ENCODE measurements at regions not wholly inside any gene's neighbourhood (a gene's known extent, or its start where the extent isn't known, plus 50 kb on each side); places are given as distances from the start of the nearest gene placed in this dataset.

DNA sequence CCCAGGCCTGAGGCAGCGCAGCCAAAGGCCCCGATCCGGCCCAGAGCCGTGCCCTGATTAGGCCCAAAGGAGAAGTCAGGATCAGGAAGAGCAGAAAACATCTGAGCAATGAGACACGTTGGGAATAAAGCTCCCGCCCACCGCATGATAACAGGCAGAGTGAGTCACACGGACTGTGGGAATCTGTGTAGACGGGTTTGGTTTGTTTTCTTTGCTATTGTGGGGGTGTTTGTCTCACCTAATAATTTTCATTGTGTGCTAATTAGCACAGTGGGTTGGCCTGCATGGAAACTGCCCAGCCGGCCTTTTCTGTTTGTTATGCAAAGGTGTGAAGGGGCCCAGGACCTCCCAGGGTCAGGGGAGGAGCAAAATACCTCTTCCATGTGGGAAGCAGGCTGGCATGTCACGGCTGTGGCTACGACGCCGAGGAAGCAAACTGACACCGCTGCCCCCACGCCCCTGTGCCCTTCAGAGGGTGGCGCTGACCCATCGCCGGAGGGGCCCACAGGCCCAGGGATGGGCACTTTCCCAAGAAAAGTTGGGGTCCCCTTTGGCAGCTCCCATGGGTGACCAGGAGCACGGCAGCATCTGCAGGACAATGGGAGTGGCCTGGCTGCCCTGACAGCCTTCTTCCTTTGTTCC lies 68.4 kb upstream of the CTDP1 start:
- Histone ChIP-seq H3K27me3 (ENCODE audit: control insufficient read depth, insufficient read depth, low read length) (no peaks in the 10 kb centered on the region), H3K27ac (ENCODE audit: low read depth, low read length) (peak overlapping the region; percentile 68), H3K4me3 (ENCODE audit: low read depth, low read length) (no peak overlapping the region), H3K36me3 (ENCODE audit: control insufficient read depth, insufficient read depth, low read length) (no peaks in the 10 kb centered on the region), H3K9me3 (ENCODE audit: control insufficient read depth, insufficient read depth, low read length) (no peaks in the 10 kb centered on the region), H3K9ac (ENCODE audit: low read depth, low read length) (no peak overlapping the region), H3K4me1 (ENCODE audit: control insufficient read depth, insufficient read depth, low read length) (peaks cover 9% of the 10 kb centered on the region; the same call in 1 of the 2 replicates)

DNA sequence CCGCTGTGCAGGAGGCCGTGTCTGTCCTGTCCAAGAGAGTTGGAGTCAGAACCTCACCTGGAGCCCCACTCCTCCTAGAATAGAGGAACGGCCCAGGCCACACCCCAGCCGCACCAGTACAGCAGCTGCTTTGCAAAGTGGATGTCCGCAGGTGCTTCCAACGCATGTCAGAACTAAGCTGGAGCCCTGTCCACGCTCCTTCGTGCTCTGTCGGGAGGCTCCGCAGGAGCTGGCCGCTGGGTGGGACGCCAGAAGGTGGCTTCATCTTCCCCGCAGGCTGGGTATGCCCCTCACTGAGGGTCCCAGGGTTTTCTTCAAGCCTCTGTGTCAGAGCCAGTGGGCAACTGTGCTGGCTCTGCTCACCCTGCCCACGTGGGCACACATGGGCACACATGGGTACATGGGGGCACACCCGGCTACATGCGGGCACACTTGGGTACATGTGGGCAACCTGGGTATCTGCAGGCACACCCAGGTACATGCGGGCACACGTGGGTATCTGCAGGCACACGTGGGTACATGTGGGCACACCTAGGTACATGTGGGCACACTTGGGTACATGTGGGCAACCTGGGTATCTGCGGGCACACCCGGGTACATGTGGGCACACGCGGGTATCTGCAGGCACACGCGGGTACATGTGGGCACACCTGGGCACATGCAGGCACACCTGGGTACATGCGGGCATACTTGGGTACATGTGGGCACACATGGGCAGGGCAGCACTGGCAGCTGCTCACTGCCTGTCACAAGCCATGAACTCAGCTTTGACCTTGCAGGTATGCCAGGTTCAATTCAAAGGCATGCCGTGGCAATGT lies 67.1 kb upstream of the CTDP1 start:
- no peak overlapping the region for H3K4me3 ChIP-seq (ENCODE audit: low read depth, low read length)
- H3K9ac ChIP-seq (ENCODE audit: low read depth, low read length) = no peak overlapping the region
- no peak overlapping the region for H3K27ac ChIP-seq (ENCODE audit: low read depth, low read length)
- H3K36me3 ChIP-seq (ENCODE audit: control insufficient read depth, insufficient read depth, low read length) = no peaks in the 10 kb centered on the region
- no peaks in the 10 kb centered on the region for H3K9me3 ChIP-seq (ENCODE audit: control insufficient read depth, insufficient read depth, low read length)
- H3K4me1 ChIP-seq (ENCODE audit: control insufficient read depth, insufficient read depth, low read length) = peaks cover 9% of the 10 kb centered on the region; the same call in 1 of the 2 replicates
- H3K27me3 ChIP-seq (ENCODE audit: control insufficient read depth, insufficient read depth, low read length) = no peaks in the 10 kb centered on the region

- H3K9me3 ChIP-seq (ENCODE audit: control insufficient read depth, insufficient read depth, low read length) = no peaks in the 10 kb centered on the region
- H3K4me3 ChIP-seq (ENCODE audit: low read depth, low read length) = no peak overlapping the region
- no peaks in the 10 kb centered on the region for H3K36me3 ChIP-seq (ENCODE audit: control insufficient read depth, insufficient read depth, low read length)
- H3K9ac ChIP-seq (ENCODE audit: low read depth, low read length) = no peak overlapping the region
- H3K27me3 ChIP-seq (ENCODE audit: control insufficient read depth, insufficient read depth, low read length) = no peaks in the 10 kb centered on the region
- no peak overlapping the region for H3K27ac ChIP-seq (ENCODE audit: low read depth, low read length)
- H3K4me1 ChIP-seq (ENCODE audit: control insufficient read depth, insufficient read depth, low read length) = peaks cover 9% of the 10 kb centered on the region; the same call in 1 of the 2 replicates
These were observed 66.2 kb upstream of the CTDP1 start for GRCh38 chr18:79613186-79613931.

DNA sequence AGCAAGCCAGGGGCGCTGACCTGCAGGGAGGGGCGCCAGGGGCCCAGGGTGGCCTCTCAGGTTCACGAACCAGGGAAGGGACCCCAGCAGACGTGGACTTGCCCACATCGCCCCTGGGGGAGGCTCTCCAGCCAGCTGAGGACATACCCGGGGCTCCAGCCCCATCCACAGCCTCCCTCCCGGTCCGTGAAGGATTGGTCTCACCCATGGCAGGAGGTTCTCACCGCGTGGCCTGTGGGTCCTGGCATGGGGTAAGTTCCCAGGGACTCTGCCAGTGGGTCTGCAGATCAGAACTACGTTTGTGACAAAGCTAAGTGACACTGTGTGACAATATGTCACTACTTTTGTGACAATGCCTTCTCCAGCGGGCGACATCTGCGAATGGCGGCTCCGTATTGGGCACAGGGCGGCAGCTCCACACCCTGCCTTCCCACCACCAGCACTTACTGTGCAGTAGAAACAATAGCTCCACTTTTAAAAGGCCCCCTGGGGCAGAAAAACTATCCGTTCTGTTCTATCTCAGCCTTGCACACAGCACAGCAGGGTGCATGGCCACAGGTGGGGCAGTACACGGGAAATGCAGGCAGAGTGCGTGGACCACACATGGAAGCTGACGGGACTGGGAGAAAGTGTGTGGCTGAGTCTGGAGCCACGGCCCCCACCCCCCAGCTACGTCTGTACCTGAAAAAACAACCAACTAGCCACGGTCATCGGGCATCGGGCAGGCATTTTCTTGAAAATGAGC lies 65.2 kb upstream of the CTDP1 start:
- H3K27ac ChIP-seq (ENCODE audit: low read depth, low read length) = no peak overlapping the region
- peaks cover 9% of the 10 kb centered on the region; the same call in 1 of the 2 replicates for H3K4me1 ChIP-seq (ENCODE audit: control insufficient read depth, insufficient read depth, low read length)

GRCh38 chr18:79615091-79615490 lies 64.5 kb upstream of the CTDP1 start:
- H3K4me1 ChIP-seq (ENCODE audit: control insufficient read depth, insufficient read depth, low read length) = peaks cover 9% of the 10 kb centered on the region; the same call in 1 of the 2 replicates

More for the DNA sequence above, 65.2 kb upstream of the CTDP1 start:
- Histone ChIP-seq H3K36me3 (ENCODE audit: control insufficient read depth, insufficient read depth, low read length) (no peaks in the 10 kb centered on the region), H3K4me3 (ENCODE audit: low read depth, low read length) (no peak overlapping the region), H3K9me3 (ENCODE audit: control insufficient read depth, insufficient read depth, low read length) (no peaks in the 10 kb centered on the region), H3K9ac (ENCODE audit: low read depth, low read length) (no peak overlapping the region), H3K27me3 (ENCODE audit: control insufficient read depth, insufficient read depth, low read length) (no peaks in the 10 kb centered on the region)

GRCh38 chr18:79615586-79615985 lies 64.0 kb upstream of the CTDP1 start:
- peaks cover 8% of the 10 kb centered on the region; the same call in 1 of the 2 replicates for H3K4me1 ChIP-seq (ENCODE audit: control insufficient read depth, insufficient read depth, low read length)
- no peak overlapping the region for H3K9ac ChIP-seq (ENCODE audit: low read depth, low read length)
- no peaks in the 10 kb centered on the region for H3K27me3 ChIP-seq (ENCODE audit: control insufficient read depth, insufficient read depth, low read length)
- no peak overlapping the region for H3K27ac ChIP-seq (ENCODE audit: low read depth, low read length)
- no peaks in the 10 kb centered on the region for H3K36me3 ChIP-seq (ENCODE audit: control insufficient read depth, insufficient read depth, low read length)
- no peaks in the 10 kb centered on the region for H3K9me3 ChIP-seq (ENCODE audit: control insufficient read depth, insufficient read depth, low read length)
- no peak overlapping the region for H3K4me3 ChIP-seq (ENCODE audit: low read depth, low read length)

More at GRCh38 chr18:79615091-79615490, 64.5 kb upstream of the CTDP1 start:
- no peak overlapping the region for H3K9ac ChIP-seq (ENCODE audit: low read depth, low read length)
- H3K4me3 ChIP-seq (ENCODE audit: low read depth, low read length) = no peak overlapping the region
- no peaks in the 10 kb centered on the region for H3K27me3 ChIP-seq (ENCODE audit: control insufficient read depth, insufficient read depth, low read length)
- no peaks in the 10 kb centered on the region for H3K36me3 ChIP-seq (ENCODE audit: control insufficient read depth, insufficient read depth, low read length)
- no peaks in the 10 kb centered on the region for H3K9me3 ChIP-seq (ENCODE audit: control insufficient read depth, insufficient read depth, low read length)
- H3K27ac ChIP-seq (ENCODE audit: low read depth, low read length) = no peak overlapping the region

DNA sequence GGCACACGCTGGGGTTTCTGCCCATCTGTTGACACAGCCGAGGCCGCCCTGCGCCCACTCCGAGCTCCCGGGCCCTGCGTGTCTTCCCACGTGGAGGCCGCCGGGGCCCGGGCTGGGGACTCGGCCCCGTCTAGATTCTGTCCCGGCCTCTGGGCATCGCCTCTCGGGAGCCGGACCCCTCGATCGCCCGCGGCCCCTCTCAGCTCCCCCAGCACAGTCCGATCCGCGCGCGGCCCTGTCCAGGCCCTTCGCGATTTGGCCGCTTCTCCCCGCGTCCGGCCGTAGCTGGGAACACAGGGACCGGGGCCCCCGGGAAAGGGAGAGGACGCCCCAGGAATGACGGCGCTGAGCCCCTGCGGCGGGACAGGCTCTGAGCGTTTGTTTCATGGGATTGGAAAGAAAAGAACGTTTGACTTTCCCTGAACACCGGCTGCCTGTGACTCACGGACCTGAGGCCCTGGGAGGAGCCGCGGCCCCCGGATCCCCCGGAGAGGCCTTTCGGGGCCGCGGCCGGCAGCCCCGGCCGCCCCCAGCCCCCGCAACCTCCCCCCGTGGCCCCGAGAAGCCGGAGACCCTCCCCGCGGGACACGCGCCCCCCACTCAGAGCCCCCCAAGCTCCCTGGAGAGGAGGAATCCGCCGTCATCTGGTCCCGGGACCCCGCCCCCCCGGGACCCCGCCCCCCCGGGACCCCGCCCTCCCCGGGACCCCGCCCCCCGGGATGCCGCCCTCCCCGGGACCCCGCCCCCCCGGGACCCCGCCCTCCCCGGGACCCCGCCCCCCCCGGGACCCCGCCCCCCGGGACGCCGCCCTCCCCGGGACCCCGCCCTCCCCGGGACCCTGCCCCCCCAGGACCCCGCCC lies 62.7 kb upstream of the CTDP1 start:
- Histone ChIP-seq H3K27me3 (ENCODE audit: control insufficient read depth, insufficient read depth, low read length) (no peaks in the 10 kb centered on the region), H3K36me3 (ENCODE audit: control insufficient read depth, insufficient read depth, low read length) (no peaks in the 10 kb centered on the region), H3K9me3 (ENCODE audit: control insufficient read depth, insufficient read depth, low read length) (no peaks in the 10 kb centered on the region), H3K9ac (ENCODE audit: low read depth, low read length) (no peak overlapping the region), H3K4me1 (ENCODE audit: control insufficient read depth, insufficient read depth, low read length) (peaks cover 6% of the 10 kb centered on the region; the same call in 1 of the 2 replicates), H3K27ac (ENCODE audit: low read depth, low read length) (peak overlapping the region; percentile 42), H3K4me3 (ENCODE audit: low read depth, low read length) (peak overlapping the region; percentile 62)

DNA sequence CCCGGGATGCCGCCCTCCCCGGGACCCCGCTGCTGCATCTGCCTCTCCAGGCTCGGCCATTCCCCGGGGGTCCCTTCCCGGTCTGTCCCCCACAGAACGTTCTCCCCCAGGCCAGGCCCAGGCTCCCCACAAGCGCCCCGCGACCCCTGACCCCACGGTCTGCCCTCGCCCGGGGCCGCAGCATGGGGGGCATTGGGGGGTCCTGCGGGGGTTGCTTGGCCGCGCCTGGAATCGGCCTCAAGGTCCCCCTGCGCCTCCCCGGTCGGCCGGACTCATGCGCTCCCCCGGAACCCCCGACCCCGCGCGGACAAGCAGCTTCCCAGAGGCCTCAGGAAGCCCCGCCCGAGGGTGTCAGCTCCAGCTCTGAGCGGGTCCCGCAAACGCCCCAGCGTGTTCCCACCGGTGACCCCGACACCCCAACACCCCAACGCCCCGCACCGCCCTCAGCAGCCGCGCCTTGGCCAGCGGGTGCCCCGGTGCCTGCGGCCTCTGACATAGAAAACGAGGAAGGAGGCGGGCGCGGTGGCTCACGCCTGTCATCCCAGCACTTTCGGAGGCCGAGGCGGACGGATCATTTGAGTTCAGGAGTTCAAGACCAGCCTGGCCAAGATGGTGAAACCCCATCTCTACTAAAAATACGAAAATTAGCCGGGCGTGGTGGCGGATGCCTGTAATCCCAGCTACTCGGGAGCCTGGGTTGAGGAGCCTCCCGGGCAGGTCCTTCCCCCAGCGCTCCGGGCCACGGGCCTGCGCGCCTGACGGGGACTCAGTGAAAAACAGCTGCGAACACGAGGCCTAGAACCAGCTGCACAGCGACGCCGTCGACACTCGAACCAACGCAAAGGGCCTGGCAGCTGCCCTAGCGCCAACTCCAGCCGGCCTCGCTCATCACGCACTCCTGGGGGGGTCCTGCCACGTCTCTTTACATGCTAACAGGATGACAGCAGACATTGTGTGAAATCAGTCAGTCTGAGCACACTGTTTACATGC lies 61.8 kb upstream of the CTDP1 start:
- Histone ChIP-seq H3K4me3 (ENCODE audit: low read depth, low read length) (no peak overlapping the region), H3K9me3 (ENCODE audit: control insufficient read depth, insufficient read depth, low read length) (no peaks in the 10 kb centered on the region), H3K27me3 (ENCODE audit: control insufficient read depth, insufficient read depth, low read length) (no peaks in the 10 kb centered on the region), H3K4me1 (ENCODE audit: control insufficient read depth, insufficient read depth, low read length) (peaks cover 13% of the 10 kb centered on the region), H3K36me3 (ENCODE audit: control insufficient read depth, insufficient read depth, low read length) (no peaks in the 10 kb centered on the region), H3K9ac (ENCODE audit: low read depth, low read length) (no peak overlapping the region), H3K27ac (ENCODE audit: low read depth, low read length) (no peak overlapping the region)

DNA sequence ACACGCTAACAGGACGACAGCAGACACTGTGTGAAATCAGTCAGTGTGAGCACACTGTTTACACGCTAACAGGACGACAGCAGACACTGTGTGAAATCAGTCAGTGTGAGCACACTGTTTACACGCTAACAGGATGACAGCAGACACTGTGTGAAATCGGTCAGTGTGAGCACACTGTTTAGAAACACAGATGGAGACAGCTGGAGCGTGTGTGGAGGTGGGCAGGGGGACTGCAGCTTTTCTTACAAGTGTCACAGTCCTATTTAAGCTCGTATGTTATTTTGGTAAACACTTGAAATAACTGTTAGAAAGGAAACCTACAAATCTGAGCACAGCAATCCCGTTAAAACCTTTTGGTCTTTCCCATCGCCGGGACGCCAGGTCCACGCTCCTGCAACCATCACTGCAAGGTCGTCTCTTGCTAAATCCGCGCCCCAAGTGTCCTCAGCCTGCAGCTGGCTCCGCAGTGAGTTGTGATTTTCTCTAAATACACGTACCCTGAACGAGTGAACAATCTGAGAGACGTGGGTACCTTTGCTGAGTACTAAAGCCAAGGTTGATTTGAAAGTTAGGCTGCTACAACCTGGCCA lies 58.9 kb upstream of the CTDP1 start:
- Histone ChIP-seq H3K9ac (ENCODE audit: low read depth, low read length) (no peak overlapping the region), H3K4me3 (ENCODE audit: low read depth, low read length) (no peak overlapping the region), H3K36me3 (ENCODE audit: control insufficient read depth, insufficient read depth, low read length) (no peaks in the 10 kb centered on the region), H3K4me1 (ENCODE audit: control insufficient read depth, insufficient read depth, low read length) (peaks cover 13% of the 10 kb centered on the region), H3K27ac (ENCODE audit: low read depth, low read length) (no peak overlapping the region), H3K9me3 (ENCODE audit: control insufficient read depth, insufficient read depth, low read length) (no peaks in the 10 kb centered on the region), H3K27me3 (ENCODE audit: control insufficient read depth, insufficient read depth, low read length) (no peaks in the 10 kb centered on the region)
